ENCODE measurements at regions not wholly inside any gene's neighbourhood (a gene's known extent, or its start where the extent isn't known, plus 50 kb on each side); places are given as distances from the start of the nearest gene placed in this dataset.

DNA sequence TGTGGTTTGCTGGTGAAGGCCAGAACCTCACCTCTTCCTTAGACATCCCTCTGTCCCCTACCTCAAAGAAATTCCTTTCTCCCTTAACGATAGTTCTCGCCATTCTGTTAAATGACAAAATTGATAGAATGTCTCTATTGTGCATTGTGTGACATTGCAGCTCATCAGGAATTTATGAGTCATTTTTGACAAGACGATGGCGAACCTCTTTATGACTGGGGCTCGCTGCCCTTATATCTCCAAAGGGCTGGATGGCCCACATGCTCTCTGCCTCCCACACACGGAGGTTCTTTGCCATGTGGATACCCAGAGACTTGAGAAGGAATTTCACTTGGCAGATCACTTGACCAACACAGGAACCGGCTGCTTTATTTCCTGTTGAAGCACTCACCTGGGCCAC lies 66.8 kb upstream of the RPS6KA2 start:
- DNase-seq (ENCODE audit: low read depth in 2 of 2): no peak

GRCh38 chr6:166692723-166693302 lies 65.8 kb upstream of the RPS6KA2 start:
- no peak for DNase-seq (ENCODE audit: low read depth in 2 of 2)

DNA sequence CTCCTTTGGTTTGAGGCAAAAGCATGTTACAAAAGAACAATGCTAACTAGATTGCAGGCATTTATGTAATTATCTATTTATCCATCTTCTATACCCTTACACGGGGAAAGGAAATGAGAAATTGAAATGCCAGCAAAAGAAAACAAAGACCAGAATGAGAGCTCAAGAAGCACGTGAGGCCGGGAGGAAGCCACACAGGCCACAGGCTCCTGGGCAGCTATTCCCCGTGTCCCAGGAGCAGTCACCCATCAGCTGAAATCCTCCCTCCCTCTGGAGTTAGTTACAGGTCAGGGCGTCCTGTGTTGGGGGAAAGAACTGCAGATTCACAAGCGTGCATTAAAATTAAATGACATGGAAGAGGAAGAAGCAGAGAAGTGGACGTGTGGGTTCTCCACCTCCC lies 64.7 kb upstream of the RPS6KA2 start:
- no peak for DNase-seq (ENCODE audit: low read depth in 2 of 2)

- no peak for DNase-seq (ENCODE audit: low read depth in 2 of 2)
These were observed 64.1 kb upstream of the RPS6KA2 start for GRCh38 chr6:166691199-166691598.

- no peak for DNase-seq (ENCODE audit: low read depth in 2 of 2)
These were observed 62.6 kb upstream of the RPS6KA2 start for GRCh38 chr6:166689687-166690086.

DNA sequence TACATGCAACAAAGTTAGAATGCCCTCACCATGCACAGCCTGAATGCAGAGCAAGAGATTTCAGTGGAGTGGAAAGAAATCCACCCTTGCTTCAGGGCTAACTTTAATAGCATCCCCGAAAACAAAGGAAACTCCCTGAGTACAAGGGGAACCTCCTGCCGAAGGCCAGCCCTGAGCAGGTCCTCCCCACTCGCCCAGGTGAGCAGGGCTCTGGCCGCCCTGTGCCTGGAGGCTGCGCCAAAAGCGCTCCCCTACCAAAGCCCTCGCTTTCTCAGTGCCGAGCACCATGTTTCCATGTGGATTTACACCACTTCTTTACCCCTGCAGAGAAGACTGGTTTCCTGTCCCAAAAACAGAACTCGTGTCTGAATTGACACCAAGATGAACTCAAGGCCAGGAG lies 61.9 kb upstream of the RPS6KA2 start:
- DNase-seq (ENCODE audit: low read depth in 2 of 2): no peak

GRCh38 chr6:166687879-166688205 lies 60.8 kb upstream of the RPS6KA2 start:
- no peak for DNase-seq (ENCODE audit: low read depth in 2 of 2)

- no peak for DNase-seq (ENCODE audit: low read depth in 2 of 2)
These were observed 60.2 kb upstream of the RPS6KA2 start for GRCh38 chr6:166687070-166687878.

DNA sequence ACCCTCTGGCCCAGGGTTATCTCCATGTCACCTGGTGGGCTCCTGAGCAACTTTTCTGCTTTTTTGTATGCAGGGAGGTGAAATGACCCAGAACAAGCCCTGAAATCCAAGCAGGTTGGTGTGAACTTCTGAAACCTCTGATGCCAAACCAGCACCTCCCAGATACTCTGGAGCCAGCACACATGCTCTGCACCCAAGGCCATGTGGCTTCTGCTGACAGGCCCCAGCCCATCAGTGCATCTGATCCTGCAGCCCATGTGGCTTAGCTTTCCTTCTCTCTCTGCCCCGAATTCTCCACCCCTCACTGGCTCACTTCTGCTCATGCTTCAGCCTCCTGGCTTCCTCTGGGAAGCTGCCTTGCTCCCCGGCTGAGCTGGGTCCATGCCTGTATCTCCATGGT lies 59.3 kb upstream of the RPS6KA2 start:
- no peak for DNase-seq (ENCODE audit: low read depth in 2 of 2)

DNA sequence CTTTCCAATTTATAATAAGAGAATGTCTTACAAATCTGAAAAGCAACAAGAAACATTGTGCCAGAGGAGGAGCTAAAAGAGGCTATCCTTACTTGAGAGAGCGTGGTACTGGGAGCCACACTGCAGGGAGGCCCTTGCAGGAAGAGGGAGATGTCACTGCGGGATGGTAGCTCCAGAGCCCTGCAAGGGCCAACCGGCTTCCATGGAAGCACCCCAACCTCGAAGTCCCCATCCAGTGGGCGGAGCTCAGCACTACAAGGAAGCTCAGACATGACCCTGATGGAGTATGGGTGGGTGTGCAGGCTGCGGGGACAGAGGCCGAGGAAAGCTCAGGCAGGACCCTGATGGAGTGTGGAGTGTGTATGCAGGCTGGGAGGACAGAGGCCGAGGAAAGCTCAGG lies 57.8 kb upstream of the RPS6KA2 start:
- DNase-seq (ENCODE audit: low read depth in 2 of 2): no peak

GRCh38 chr6:166684170-166684569 lies 57.1 kb upstream of the RPS6KA2 start:
- DNase-seq (ENCODE audit: low read depth in 2 of 2): no peak

- no peak for DNase-seq (ENCODE audit: low read depth in 2 of 2)
These were observed 56.4 kb upstream of the RPS6KA2 start for GRCh38 chr6:166683477-166683876.

DNA sequence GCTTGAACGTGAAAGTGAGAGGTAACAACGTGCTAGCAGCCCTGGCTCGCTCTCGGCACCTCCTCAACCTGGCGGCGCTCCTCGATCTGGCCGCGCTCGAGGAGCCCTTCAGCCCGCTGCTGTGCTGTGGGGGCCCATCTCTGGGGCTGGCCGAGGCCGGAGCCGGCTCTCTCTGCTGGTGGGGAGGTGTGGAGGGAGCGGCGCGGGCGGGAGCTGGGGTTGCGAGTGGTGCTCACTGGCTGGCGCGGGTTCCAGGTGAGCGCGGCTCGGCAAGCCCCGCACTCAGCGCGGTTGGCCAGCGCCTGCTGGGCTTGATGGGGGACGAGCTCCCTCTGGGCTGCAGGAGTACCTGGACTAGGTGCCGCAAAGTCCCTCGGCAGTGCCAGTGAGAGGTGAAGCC lies 52.5 kb upstream of the RPS6KA2 start:
- no peak for DNase-seq (ENCODE audit: low read depth in 2 of 2)

GRCh38 chr6:166678426-166678825 lies 51.4 kb upstream of the RPS6KA2 start:
- no peak for DNase-seq (ENCODE audit: low read depth in 2 of 2)

GRCh38 chr6:166677941-166678340 lies 50.9 kb upstream of the RPS6KA2 start:
- no peak for DNase-seq (ENCODE audit: low read depth in 2 of 2)

All from stimulated activated CD8-positive, alpha-beta memory T cell treated with anti-CD3 and anti-CD28 coated beads, Interleukin-2, amount 100 ng/mL, for 1 hour (primary cell).